Activated CD8-positive, alpha-beta T cell treated with anti-CD3 and anti-CD28 coated beads for 36 hours (primary cell): ENCODE measurements at regions not wholly inside any gene's neighbourhood (a gene's known extent, or its start where the extent isn't known, plus 50 kb on each side); places are given as distances from the start of the nearest gene placed in this dataset.

Experiments
- ATAC-seq: fragments of 200-7000 bp; cut with Tn5 transposase; one replicate; pipeline ENCODE4 v1.10.0; 2021; ENCODE audit warnings: mild to moderate bottlenecking, moderate library complexity
- CTCF ChIA-PET: fragments of 350-600 bp; sonication (Branson Sonifier 250); formaldehyde crosslinking; loops from one replicate; lab custom pipeline; 2021; ENCODE audit warnings: antibody characterized with exemption; lab: Charles Lee
- POLR2A ChIA-PET: fragments of 350-600 bp; sonication (Branson Sonifier 250); formaldehyde crosslinking; loops from one replicate; lab custom pipeline; 2021; ENCODE audit warnings: antibody characterized with exemption; lab: Charles Lee
- DNase-seq: peaks from one replicate; pipeline ENCODE4 v3.0.0-alpha.2; 2020
- H3K27ac Mint-ChIP-seq: one replicate; pipeline ENCODE4 v1.8.0; 2021; ENCODE audit warnings: mild to moderate bottlenecking, mixed read lengths
- H3K27me3 Mint-ChIP-seq: one replicate; pipeline ENCODE4 v1.8.0; 2021; ENCODE audit warnings: mixed read lengths
- H3K36me3 Mint-ChIP-seq: one replicate; pipeline ENCODE4 v1.8.0; 2021; ENCODE audit warnings: low read depth, mixed read lengths
- H3K4me1 Mint-ChIP-seq: one replicate; pipeline ENCODE4 v1.8.0; 2021; ENCODE audit warnings: low read depth, mixed read lengths
- H3K4me3 Mint-ChIP-seq: one replicate; pipeline ENCODE4 v1.8.0; 2021; ENCODE audit warnings: mild to moderate bottlenecking, moderate library complexity, mixed read lengths
- H3K9me3 Mint-ChIP-seq: one replicate; pipeline ENCODE4 v1.8.0; 2021; ENCODE audit warnings: mixed read lengths
- intact Hi-C: fragments of 100-400 bp; cut with micrococcal nuclease; formaldehyde crosslinking; loops from one replicate; pipeline ENCODE4 v1.10.0; 2022
- TF ChIP-seq, protein P1 (sequence below): fragments of 200-600 bp; IDR thresholded peaks from one replicate; pipeline ENCODE4 v1.8.0; 2022; ENCODE audit warnings: antibody characterized with exemption, mild to moderate bottlenecking

- no peak for ATAC-seq
- Mint-ChIP-seq H3K36me3 (no peaks in the 10 kb centered on the region), H3K27ac (no peak overlapping the region), H3K4me1 (no peaks in the 10 kb centered on the region), H3K9me3 (peaks cover 8% of the 10 kb centered on the region), H3K27me3 (no peaks in the 10 kb centered on the region), H3K4me3 (no peak overlapping the region)
- ChIA-PET POLR2A (no interaction called here), CTCF (no interaction called here)
- DNase-seq: no peak
- TF ChIP-seq, protein P1, sequence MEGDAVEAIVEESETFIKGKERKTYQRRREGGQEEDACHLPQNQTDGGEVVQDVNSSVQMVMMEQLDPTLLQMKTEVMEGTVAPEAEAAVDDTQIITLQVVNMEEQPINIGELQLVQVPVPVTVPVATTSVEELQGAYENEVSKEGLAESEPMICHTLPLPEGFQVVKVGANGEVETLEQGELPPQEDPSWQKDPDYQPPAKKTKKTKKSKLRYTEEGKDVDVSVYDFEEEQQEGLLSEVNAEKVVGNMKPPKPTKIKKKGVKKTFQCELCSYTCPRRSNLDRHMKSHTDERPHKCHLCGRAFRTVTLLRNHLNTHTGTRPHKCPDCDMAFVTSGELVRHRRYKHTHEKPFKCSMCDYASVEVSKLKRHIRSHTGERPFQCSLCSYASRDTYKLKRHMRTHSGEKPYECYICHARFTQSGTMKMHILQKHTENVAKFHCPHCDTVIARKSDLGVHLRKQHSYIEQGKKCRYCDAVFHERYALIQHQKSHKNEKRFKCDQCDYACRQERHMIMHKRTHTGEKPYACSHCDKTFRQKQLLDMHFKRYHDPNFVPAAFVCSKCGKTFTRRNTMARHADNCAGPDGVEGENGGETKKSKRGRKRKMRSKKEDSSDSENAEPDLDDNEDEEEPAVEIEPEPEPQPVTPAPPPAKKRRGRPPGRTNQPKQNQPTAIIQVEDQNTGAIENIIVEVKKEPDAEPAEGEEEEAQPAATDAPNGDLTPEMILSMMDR: no peak
- intact Hi-C loops: no loop called here
Observed at GRCh38 chr14:82731526-82731925, 1197.9 kb upstream of the SEL1L start.

GRCh38 chr14:82740547-82740946 lies 1206.9 kb upstream of the SEL1L start:
- Mint-ChIP-seq H3K27ac (no peak overlapping the region), H3K36me3 (no peaks in the 10 kb centered on the region), H3K4me3 (no peak overlapping the region), H3K4me1 (no peaks in the 10 kb centered on the region), H3K9me3 (peaks cover 6% of the 10 kb centered on the region), H3K27me3 (no peaks in the 10 kb centered on the region)
- TF ChIP-seq, protein P1: no peak
- ChIA-PET POLR2A (no interaction called here), CTCF (interaction anchor here (1.3 kb wide), 1 partner anchor 22 kb away, joined by 3 read pairs; no protein-coding TSS in a partner anchor)
- ATAC-seq (no peak), DNase-seq (no peak)
- intact Hi-C loops: no loop called here

- TF ChIP-seq, protein P1: no peak
- H3K27ac Mint-ChIP-seq: no peak overlapping the region
- peaks cover 5% of the 10 kb centered on the region for H3K9me3 Mint-ChIP-seq
- H3K27me3 Mint-ChIP-seq: no peaks in the 10 kb centered on the region
- ChIA-PET CTCF (no interaction called here), POLR2A (no interaction called here)
- ATAC-seq (no peak), DNase-seq (no peak)
- H3K36me3 Mint-ChIP-seq: no peaks in the 10 kb centered on the region
- no peaks in the 10 kb centered on the region for H3K4me1 Mint-ChIP-seq
- H3K4me3 Mint-ChIP-seq: no peak overlapping the region
- intact Hi-C loops: no loop called here
Observed at GRCh38 chr14:82755476-82755875, 1221.8 kb upstream of the SEL1L start.

GRCh38 chr14:82755923-82756322 lies 1222.3 kb upstream of the SEL1L start:
- DNase-seq (no peak), ATAC-seq (no peak)
- TF ChIP-seq, protein P1: no peak
- H3K9me3 Mint-ChIP-seq: peaks cover 6% of the 10 kb centered on the region
- intact Hi-C loops: no loop called here
- no peaks in the 10 kb centered on the region for H3K36me3 Mint-ChIP-seq
- no peaks in the 10 kb centered on the region for H3K4me1 Mint-ChIP-seq
- no peaks in the 10 kb centered on the region for H3K27me3 Mint-ChIP-seq
- H3K4me3 Mint-ChIP-seq: no peak overlapping the region
- POLR2A ChIA-PET: no interaction called here
- H3K27ac Mint-ChIP-seq: no peak overlapping the region
- CTCF ChIA-PET: no interaction called here

- H3K9me3 Mint-ChIP-seq: peaks cover 6% of the 10 kb centered on the region
- no peak overlapping the region for H3K4me3 Mint-ChIP-seq
- ChIA-PET POLR2A (no interaction called here), CTCF (no interaction called here)
- H3K27ac Mint-ChIP-seq: no peak overlapping the region
- H3K27me3 Mint-ChIP-seq: no peaks in the 10 kb centered on the region
- no peak for ATAC-seq
- no peaks in the 10 kb centered on the region for H3K4me1 Mint-ChIP-seq
- intact Hi-C loops: no loop called here
- H3K36me3 Mint-ChIP-seq: no peaks in the 10 kb centered on the region
- TF ChIP-seq, protein P1: no peak
- DNase-seq: no peak
Observed at GRCh38 chr14:82757776-82758175, 1224.1 kb upstream of the SEL1L start.
